NB4 (cell line): ENCODE measurements at regions not wholly inside any gene's neighbourhood (a gene's known extent, or its start where the extent isn't known, plus 50 kb on each side); places are given as distances from the start of the nearest gene placed in this dataset.

Experiments used
- DNase-seq: peaks from one replicate; pipeline ENCODE4 v3.0.0; 2010; ENCODE audit warnings: low read depth
- H3K4me3 ChIP-seq: one replicate; pipeline ENCODE4 v1.5.1; 2011; ENCODE audit warnings: mild to moderate bottlenecking, low read depth, low read length, moderate library complexity
- MYC ChIP-seq: IDR thresholded peaks from 2 replicates; pipeline ENCODE4 v1.6.1; 2011; ENCODE audit warnings: low read depth, low read length
- POLR2A ChIP-seq: IDR thresholded peaks from 2 replicates; pipeline ENCODE4 v1.6.1; 2011; ENCODE audit warnings: mild to moderate bottlenecking; ENCODE audit not compliant: insufficient read length; ENCODE audit errors: extremely low read depth
- TF ChIP-seq, protein P1 (sequence below): IDR thresholded peaks from 2 replicates; pipeline ENCODE4 v1.6.1; 2011; ENCODE audit warnings: low read depth, low read length
- TF ChIP-seq, protein P2 (sequence below): IDR thresholded peaks from one replicate; pipeline ENCODE4 v1.5.1; 2012; ENCODE audit warnings: low read depth, low read length

GRCh38 chr9:90967145-90967538 lies 165.5 kb downstream of the SYK start:
- TF ChIP-seq, protein P1, sequence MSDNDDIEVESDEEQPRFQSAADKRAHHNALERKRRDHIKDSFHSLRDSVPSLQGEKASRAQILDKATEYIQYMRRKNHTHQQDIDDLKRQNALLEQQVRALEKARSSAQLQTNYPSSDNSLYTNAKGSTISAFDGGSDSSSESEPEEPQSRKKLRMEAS = no peak
- TF ChIP-seq, protein P2, sequence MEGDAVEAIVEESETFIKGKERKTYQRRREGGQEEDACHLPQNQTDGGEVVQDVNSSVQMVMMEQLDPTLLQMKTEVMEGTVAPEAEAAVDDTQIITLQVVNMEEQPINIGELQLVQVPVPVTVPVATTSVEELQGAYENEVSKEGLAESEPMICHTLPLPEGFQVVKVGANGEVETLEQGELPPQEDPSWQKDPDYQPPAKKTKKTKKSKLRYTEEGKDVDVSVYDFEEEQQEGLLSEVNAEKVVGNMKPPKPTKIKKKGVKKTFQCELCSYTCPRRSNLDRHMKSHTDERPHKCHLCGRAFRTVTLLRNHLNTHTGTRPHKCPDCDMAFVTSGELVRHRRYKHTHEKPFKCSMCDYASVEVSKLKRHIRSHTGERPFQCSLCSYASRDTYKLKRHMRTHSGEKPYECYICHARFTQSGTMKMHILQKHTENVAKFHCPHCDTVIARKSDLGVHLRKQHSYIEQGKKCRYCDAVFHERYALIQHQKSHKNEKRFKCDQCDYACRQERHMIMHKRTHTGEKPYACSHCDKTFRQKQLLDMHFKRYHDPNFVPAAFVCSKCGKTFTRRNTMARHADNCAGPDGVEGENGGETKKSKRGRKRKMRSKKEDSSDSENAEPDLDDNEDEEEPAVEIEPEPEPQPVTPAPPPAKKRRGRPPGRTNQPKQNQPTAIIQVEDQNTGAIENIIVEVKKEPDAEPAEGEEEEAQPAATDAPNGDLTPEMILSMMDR = no peak
- TF ChIP-seq MYC (no peak), POLR2A (no peak)
- no peak for DNase-seq
- no peak overlapping the region for H3K4me3 ChIP-seq

DNA sequence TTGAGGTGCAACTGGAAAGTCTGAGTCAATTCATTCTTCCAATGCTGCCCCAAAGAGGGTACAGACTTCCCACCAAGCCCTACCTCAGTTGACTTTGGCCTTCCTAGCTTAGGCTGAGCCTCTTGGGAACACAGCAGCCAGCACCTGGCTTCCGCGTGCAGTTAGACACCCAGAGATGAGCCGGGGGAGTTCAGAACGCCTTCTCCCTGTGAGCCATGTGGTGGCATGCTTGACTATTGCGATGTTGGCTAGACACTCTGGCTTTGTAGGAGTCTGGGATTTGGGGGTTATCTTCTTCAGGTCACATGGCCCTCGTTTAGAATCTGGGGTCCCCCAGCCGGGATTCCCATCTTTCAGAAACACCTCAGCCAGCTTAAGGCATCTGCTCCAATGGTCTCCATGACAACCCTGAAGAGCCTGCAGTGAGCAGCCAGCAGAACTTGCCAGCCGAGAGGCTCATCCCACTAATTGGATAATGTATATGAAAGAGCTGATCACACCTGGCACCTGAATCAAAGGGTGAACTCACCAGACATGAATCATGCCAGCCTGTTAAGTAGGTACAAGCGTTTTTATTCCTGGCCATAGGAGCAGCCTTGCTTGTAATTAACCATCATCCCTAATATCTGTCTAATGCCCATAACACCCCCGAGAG lies 167.5 kb downstream of the SYK start:
- TF ChIP-seq, protein P1 = no peak
- TF ChIP-seq POLR2A (no peak), MYC (no peak)
- TF ChIP-seq, protein P2 = no peak
- DNase-seq = no peak
- H3K4me3 ChIP-seq = no peak overlapping the region

- DNase-seq = no peak
- TF ChIP-seq, protein P2 = no peak
- TF ChIP-seq POLR2A (no peak), MYC (no peak)
- TF ChIP-seq, protein P1 = no peak
- H3K4me3 ChIP-seq = no peak overlapping the region
Measured at GRCh38 chr9:90970608-90971007, 169.0 kb downstream of the SYK start.

DNA sequence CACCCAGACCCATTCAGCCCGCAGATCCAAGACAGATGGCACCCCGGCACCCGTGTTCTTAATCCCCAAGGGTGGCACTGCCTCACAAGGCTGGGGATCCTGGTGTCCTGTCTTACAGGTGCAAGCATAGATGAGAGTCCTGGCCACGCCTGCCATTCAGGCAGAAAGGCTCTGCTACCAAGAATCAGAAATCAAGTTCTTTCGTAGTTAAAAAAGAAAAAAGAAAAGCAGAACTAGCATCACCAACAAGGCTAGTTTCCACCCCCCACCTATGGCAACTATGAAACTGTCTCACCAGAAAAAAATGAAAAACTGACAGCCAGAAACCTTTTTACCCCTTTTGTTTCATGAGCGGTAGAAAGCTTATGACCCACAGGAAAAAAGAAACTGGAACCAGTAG lies 170.4 kb downstream of the SYK start:
- DNase-seq = no peak
- TF ChIP-seq MYC = no peak
- no peak overlapping the region for H3K4me3 ChIP-seq

GRCh38 chr9:90974016-90974415 lies 172.4 kb downstream of the SYK start:
- no peak overlapping the region for H3K4me3 ChIP-seq
- no peak for DNase-seq
- TF ChIP-seq, protein P2 = no peak
- TF ChIP-seq, protein P1 = no peak
- TF ChIP-seq MYC (no peak), POLR2A (no peak)

- no peak overlapping the region for H3K4me3 ChIP-seq
- TF ChIP-seq POLR2A = no peak
- TF ChIP-seq MYC = no peak
- TF ChIP-seq, protein P1 = no peak
- DNase-seq = peak; percentile 51
Measured at GRCh38 chr9:90974643-90975245, 173.1 kb downstream of the SYK start.
